ENCODE measurements at regions not wholly inside any gene's neighbourhood (a gene's known extent, or its start where the extent isn't known, plus 50 kb on each side); places are given as distances from the start of the nearest gene placed in this dataset.

- Mint-ChIP-seq H3K4me3 (no peak overlapping the region), H3K27ac (no peak overlapping the region), H3K9me3 (no peaks in the 10 kb centered on the region), H3K27me3 (no peaks in the 10 kb centered on the region), H3K4me1 (no peaks in the 10 kb centered on the region), H3K36me3 (ENCODE audit: low read depth) (no peaks in the 10 kb centered on the region)
- CTCF ChIA-PET = no interaction called here
- TF ChIP-seq CTCF (IDR thresholded peaks at IDR 0.05) = no peak
- intact Hi-C loops (cut with micrococcal nuclease) = no loop called here
- no peak for ATAC-seq (ENCODE audit: low read depth)
- POLR2A ChIA-PET = no interaction called here
- no peak for DNase-seq
Measured at GRCh38 chr5:105407200-105407599, 1844.6 kb upstream of the NUDT12 start.

GRCh38 chr5:105397749-105398148 is 1835.2 kb upstream of the NUDT12 start:
- POLR2A ChIA-PET = no interaction called here
- TF ChIP-seq CTCF (IDR thresholded peaks at IDR 0.05) = no peak

GRCh38 chr5:105392710-105393149 is 1830.1 kb upstream of the NUDT12 start:
- intact Hi-C loops (cut with micrococcal nuclease) = no loop called here
- ChIA-PET CTCF (no interaction called here), POLR2A (no interaction called here)
- Mint-ChIP-seq H3K27me3 (no peaks in the 10 kb centered on the region), H3K4me1 (no peaks in the 10 kb centered on the region), H3K4me3 (no peak overlapping the region), H3K9me3 (peaks cover 9% of the 10 kb centered on the region), H3K27ac (no peak overlapping the region), H3K36me3 (ENCODE audit: low read depth) (no peaks in the 10 kb centered on the region)
- no peak for TF ChIP-seq CTCF (IDR thresholded peaks at IDR 0.05)
- DNase-seq (no peak), ATAC-seq (ENCODE audit: low read depth) (no peak)

More at GRCh38 chr5:105397749-105398148, 1835.2 kb upstream of the NUDT12 start:
- no peaks in the 10 kb centered on the region for H3K27me3 Mint-ChIP-seq
- no peaks in the 10 kb centered on the region for H3K4me1 Mint-ChIP-seq
- no peak for ATAC-seq (ENCODE audit: low read depth)
- no peak overlapping the region for H3K4me3 Mint-ChIP-seq
- no peak overlapping the region for H3K27ac Mint-ChIP-seq
- CTCF ChIA-PET = no interaction called here
- intact Hi-C loops (cut with micrococcal nuclease) = no loop called here
- DNase-seq = no peak
- H3K9me3 Mint-ChIP-seq = peaks cover 11% of the 10 kb centered on the region
- H3K36me3 Mint-ChIP-seq (ENCODE audit: low read depth) = no peaks in the 10 kb centered on the region

GRCh38 chr5:105392122-105392709 is 1829.6 kb upstream of the NUDT12 start:
- intact Hi-C loops (cut with micrococcal nuclease) = no loop called here
- Mint-ChIP-seq H3K9me3 (peaks cover 9% of the 10 kb centered on the region), H3K4me1 (no peaks in the 10 kb centered on the region), H3K27me3 (no peaks in the 10 kb centered on the region), H3K4me3 (no peak overlapping the region), H3K27ac (no peak overlapping the region), H3K36me3 (ENCODE audit: low read depth) (no peaks in the 10 kb centered on the region)
- ChIA-PET CTCF (no interaction called here), POLR2A (no interaction called here)
- no peak for DNase-seq
- no peak for TF ChIP-seq CTCF (IDR thresholded peaks at IDR 0.05)
- no peak for ATAC-seq (ENCODE audit: low read depth)

- intact Hi-C loops (cut with micrococcal nuclease) = no loop called here
- POLR2A ChIA-PET = no interaction called here
- no peaks in the 10 kb centered on the region for H3K36me3 Mint-ChIP-seq (ENCODE audit: low read depth)
Measured at GRCh38 chr5:105380126-105380525, 1817.5 kb upstream of the NUDT12 start.

More at GRCh38 chr5:105380126-105380525, 1817.5 kb upstream of the NUDT12 start:
- no peaks in the 10 kb centered on the region for H3K27me3 Mint-ChIP-seq
- peaks cover 12% of the 10 kb centered on the region for H3K9me3 Mint-ChIP-seq
- ATAC-seq (ENCODE audit: low read depth) (no peak), DNase-seq (no peak)
- CTCF ChIA-PET = no interaction called here
- no peaks in the 10 kb centered on the region for H3K4me1 Mint-ChIP-seq
- no peak overlapping the region for H3K27ac Mint-ChIP-seq
- H3K4me3 Mint-ChIP-seq = no peak overlapping the region
- no peak for TF ChIP-seq CTCF (IDR thresholded peaks at IDR 0.05)

All from activated B cell treated with CpG ODN at 0.5 μM for 24 hours (primary cell).